Neuronal stem cell (in vitro differentiated cells): ENCODE measurements at regions not wholly inside any gene's neighbourhood (a gene's known extent, or its start where the extent isn't known, plus 50 kb on each side); places are given as distances from the start of the nearest gene placed in this dataset.
"Not testable (repeated sequence)": the region's sequence is repeated elsewhere in the genome, so short reads cannot be mapped to it uniquely, and the experiment has no call there.

Source experiments
- DNase-seq: peaks from one replicate; pipeline ENCODE4 v3.0.0-alpha.2; 2013; ENCODE audit warnings: low spot score
- H2AFZ ChIP-seq: one replicate; pipeline ENCODE4 v1.6.1; 2013; ENCODE audit warnings: mild to moderate bottlenecking, low read length, inconsistent platforms
- H2AK5ac ChIP-seq: 2 replicates; pipeline ENCODE4 v1.6.1; 2013; ENCODE audit warnings: low read depth, mild to moderate bottlenecking, inconsistent platforms, low read length, moderate library complexity, mixed read lengths
- H2BK120ac ChIP-seq: 2 replicates; pipeline ENCODE4 v1.6.1; 2013; ENCODE audit warnings: low read depth, mild to moderate bottlenecking, inconsistent platforms, low read length, moderate library complexity, mixed read lengths
- H2BK12ac ChIP-seq: one replicate; pipeline ENCODE4 v1.6.1; 2013; ENCODE audit warnings: low read length, inconsistent platforms
- H2BK15ac ChIP-seq: 2 replicates; pipeline ENCODE4 v1.6.1; 2013; ENCODE audit warnings: mild to moderate bottlenecking, low read length, inconsistent platforms, mixed read lengths
- H2BK5ac ChIP-seq: one replicate; pipeline ENCODE4 v1.6.1; 2013; ENCODE audit warnings: inconsistent platforms, mild to moderate bottlenecking, low read length, moderate library complexity
- H3K14ac ChIP-seq: one replicate; pipeline ENCODE4 v1.6.1; 2013; ENCODE audit warnings: low read length, inconsistent platforms
- H3K18ac ChIP-seq: 2 replicates; pipeline ENCODE4 v1.6.1; 2013; ENCODE audit warnings: low read length, inconsistent platforms
- H3K23ac ChIP-seq: 2 replicates; pipeline ENCODE4 v1.6.1; 2013; ENCODE audit warnings: low read depth, mild to moderate bottlenecking, mixed read lengths, low read length, inconsistent platforms; ENCODE audit not compliant: poor library complexity
- H3K27ac ChIP-seq: replicated peaks from 3 replicates; pipeline ENCODE4 v1.5.1; 2013; ENCODE audit warnings: low read length, inconsistent platforms
- H3K27me3 ChIP-seq, 3 experiments: 2 replicates each; pipeline ENCODE4 v1.6.1; 2013; ENCODE audit warnings: low read length in 3 of 3, mild to moderate bottlenecking in 2 of 3, inconsistent platforms in 1 of 3, low read depth in 1 of 3, mixed read lengths in 1 of 3, moderate library complexity in 1 of 3; ENCODE audit not compliant: control insufficient read depth in 3 of 3, insufficient read depth in 3 of 3
- H3K36me3 ChIP-seq, 2 donors: replicated peaks in 1 of 2; 2 replicates each; pipeline ENCODE4 v1.6.1; 2013; ENCODE audit warnings: low read length in 2 of 2; ENCODE audit not compliant: control insufficient read depth in 2 of 2, insufficient read depth in 2 of 2
- H3K4ac ChIP-seq: 2 replicates; pipeline ENCODE4 v1.6.1; 2013; ENCODE audit warnings: inconsistent platforms, mild to moderate bottlenecking, low read length, moderate library complexity
- H3K4me1 ChIP-seq, 2 donors: 1 replicate in 1 of 2; 2 replicates in 1 of 2; pipeline ENCODE4 v1.6.1; 2013; ENCODE audit warnings: low read length in 2 of 2, low read depth in 1 of 2; ENCODE audit not compliant: control insufficient read depth in 2 of 2, insufficient read depth in 1 of 2
- H3K4me2 ChIP-seq: one replicate; pipeline ENCODE4 v1.6.1; 2013; ENCODE audit warnings: mild to moderate bottlenecking, low read length, inconsistent platforms; ENCODE audit not compliant: insufficient read depth, poor library complexity, severe bottlenecking
- H3K4me3 ChIP-seq, 2 donors: 2 replicates each; pipeline ENCODE4 v1.5.1; 2013; ENCODE audit warnings: low read length in 2 of 2, mild to moderate bottlenecking in 2 of 2, inconsistent platforms in 1 of 2, moderate library complexity in 1 of 2
- H3K79me1 ChIP-seq: one replicate; pipeline ENCODE4 v1.6.1; 2013; ENCODE audit warnings: low read depth, mild to moderate bottlenecking, inconsistent platforms, low read length, moderate library complexity
- H3K9ac ChIP-seq: one replicate; pipeline ENCODE4 v1.6.1; 2013; ENCODE audit warnings: mild to moderate bottlenecking, low read depth, low read length, inconsistent platforms; ENCODE audit not compliant: poor library complexity
- H3K9me3 ChIP-seq, 2 donors: replicated peaks in 1 of 2; 2 replicates each; pipeline versions ENCODE3 to v1.6.1; 2013; ENCODE audit warnings: low read length in 2 of 2, mild to moderate bottlenecking in 2 of 2, inconsistent platforms in 1 of 2, low read depth in 1 of 2, mixed read lengths in 1 of 2, moderate library complexity in 1 of 2; ENCODE audit not compliant: control insufficient read depth in 2 of 2, insufficient read depth in 1 of 2
- H4K8ac ChIP-seq: one replicate; pipeline ENCODE4 v1.6.1; 2013; ENCODE audit warnings: low read depth, mild to moderate bottlenecking, inconsistent platforms, low read length, moderate library complexity
- H4K91ac ChIP-seq: one replicate; pipeline ENCODE4 v1.6.1; 2013; ENCODE audit warnings: low read length, low read depth, mild to moderate bottlenecking, inconsistent platforms; ENCODE audit not compliant: poor library complexity
- WGBS, 2 donors: extraction: QIAGEN DNeasy Blood & Tissue Kit; methylation state at CpG; one replicate each; pipeline ENCODE4 v1.1.7; 2013; ENCODE audit warnings: missing lambda C conversion rate in 2 of 2, mixed read lengths in 1 of 2; ENCODE audit not compliant: insufficient read length in 2 of 2, insufficient replicate concordance in 1 of 2; ENCODE audit errors: extremely low coverage in 2 of 2; 5-methylcytosine and 5-hydroxymethylcytosine counted together
- small RNA-seq: library from polyadenylated mRNA; stranded (forward); fragments of <200 nt; extraction: miRNeasy Mini kit (QIAGEN cat#:217004); gene quantifications from one replicate; pipeline ENCODE3, GENCODE V24; 2013; ENCODE audit not compliant: insufficient read depth

DNA sequence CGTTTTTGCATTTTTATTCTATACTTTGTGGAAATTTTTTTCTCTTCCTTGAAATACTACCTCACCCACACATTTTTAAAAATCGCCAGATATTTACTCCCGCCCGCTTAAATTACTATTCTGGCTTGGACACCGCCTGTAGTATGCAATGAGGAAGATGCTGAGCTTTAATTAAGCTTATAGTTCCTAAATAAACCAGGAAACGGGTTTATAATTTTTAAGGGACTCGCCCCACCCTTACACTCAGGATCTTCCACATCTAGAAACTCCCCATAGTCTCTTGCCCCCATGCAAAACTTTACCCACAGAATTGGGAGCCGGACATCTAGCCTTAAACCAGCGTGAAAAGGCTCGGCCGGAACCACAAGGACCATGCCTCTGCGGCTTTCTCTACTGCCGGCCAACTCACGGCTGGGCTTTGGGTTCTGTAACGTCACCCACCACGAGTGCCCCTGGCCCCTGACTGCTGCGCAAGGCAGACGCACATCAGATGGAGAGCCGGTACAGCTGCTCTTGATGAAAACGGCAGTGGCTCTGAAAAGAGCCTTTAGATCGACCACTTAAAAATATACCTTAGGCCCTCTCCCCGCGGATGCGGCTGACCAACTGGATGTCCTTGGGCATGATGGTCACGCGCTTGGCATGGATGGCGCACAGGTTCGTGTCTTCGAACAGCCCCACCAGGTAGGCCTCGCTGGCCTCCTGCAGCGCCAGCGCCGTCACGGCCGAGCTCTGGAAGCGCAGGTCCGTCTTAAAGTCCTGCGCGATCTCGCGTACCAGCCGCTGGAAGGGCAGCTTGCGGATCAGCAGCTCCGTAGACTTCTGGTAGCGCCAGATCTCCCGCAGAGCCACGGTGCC is 66.3 kb downstream of the FAM72B start:
- not testable (repeated sequence) for H3K4ac ChIP-seq, H2AFZ ChIP-seq, H4K8ac ChIP-seq, H2BK120ac ChIP-seq, H3K23ac ChIP-seq, H3K36me3 ChIP-seq, H2BK12ac ChIP-seq, H2AK5ac ChIP-seq, H3K9me3 ChIP-seq, H3K4me2 ChIP-seq, H4K91ac ChIP-seq, H2BK15ac ChIP-seq, H3K4me3 ChIP-seq, H3K79me1 ChIP-seq, H2BK5ac ChIP-seq, H3K27me3 ChIP-seq, H3K14ac ChIP-seq, H3K9ac ChIP-seq, H3K18ac ChIP-seq, H3K4me1 ChIP-seq, H3K27ac ChIP-seq, DNase-seq
- WGBS, 2 donors: no CpG with 5 or more reads among the region's 47 CpGs

Small RNA genes in the stretch of these regions (small RNA-seq; reads per million reads assigned to genes)
- gene RF00003 (1.6 reads per million), gene RNVU1-4 (1.6 reads per million)
